Heart right ventricle (tissue), 16 donors: ENCODE measurements at regions not wholly inside any gene's neighbourhood (a gene's known extent, or its start where the extent isn't known, plus 50 kb on each side); places are given as distances from the start of the nearest gene placed in this dataset.

Source experiments
- ATAC-seq, 8 donors: fragments of 200-7000 bp; cut with Tn5 transposase; one replicate each; pipeline ENCODE4 v1.9.1; 2020; ENCODE audit warnings: mild to moderate bottlenecking in 8 of 8, moderate library complexity in 8 of 8, moderate number of reproducible peaks in 1 of 8
- DNase-seq, 2 donors: peaks; one replicate each; pipeline ENCODE4 v3.0.0-alpha.2; 2020
- H3K27ac ChIP-seq, 10 donors: fragments of 200-600 bp; sonication (generic) in 2 of 10; one replicate each; pipeline versions ENCODE4 v1.5.0 to v1.8.0; 2020 to 2022; ENCODE audit warnings: mild to moderate bottlenecking in 3 of 10
- H3K27me3 ChIP-seq, 7 donors: fragments of 200-600 bp; one replicate each; pipeline ENCODE4 v1.8.0; 2021 to 2022; ENCODE audit warnings: mild to moderate bottlenecking in 2 of 7
- H3K36me3 ChIP-seq, 9 donors: fragments of 200-600 bp; sonication (generic) in 1 of 9; one replicate each; pipeline versions ENCODE4 v1.5.0 to v1.8.0; 2020 to 2022; ENCODE audit warnings: mild to moderate bottlenecking in 2 of 9
- H3K4me1 ChIP-seq, 9 donors: fragments of 200-600 bp; sonication (generic) in 1 of 9; one replicate each; pipeline versions ENCODE4 v1.5.0 to v1.8.0; 2020 to 2022; ENCODE audit warnings: mild to moderate bottlenecking in 4 of 9
- H3K4me3 ChIP-seq, 10 donors: fragments of 200-600 bp; sonication (generic) in 2 of 10; one replicate each; pipeline versions ENCODE4 v1.5.0 to v1.8.0; 2020 to 2022; ENCODE audit warnings: mild to moderate bottlenecking in 7 of 10, moderate library complexity in 2 of 10
- H3K9me3 ChIP-seq, 11 donors: fragments of 200-600 bp in 10 of 11; sonication (generic) in 2 of 11; one replicate each; pipeline versions ENCODE4 v1.5.0 to v1.8.0; 2013 to 2022; ENCODE audit warnings: mild to moderate bottlenecking in 2 of 11, control low read depth in 1 of 11, moderate library complexity in 1 of 11
- CTCF ChIP-seq, 9 donors: fragments of 200-600 bp; sonication (generic) in 2 of 9; IDR thresholded peaks; one replicate each; pipeline versions ENCODE4 v1.5.0 to v1.8.0; 2021 to 2022; ENCODE audit warnings: antibody characterized with exemption in 9 of 9, mild to moderate bottlenecking in 5 of 9, moderate library complexity in 1 of 9
- WGBS, 2 donors: extraction: QIAGEN DNeasy Blood & Tissue Kit; methylation state at CpG; one replicate each; pipeline ENCODE4 v1.1.7; 2013; ENCODE audit warnings: inconsistent platforms in 1 of 2; 5-methylcytosine and 5-hydroxymethylcytosine counted together
- intact Hi-C, 10 donors: fragments of 100-400 bp; cut with DNase I; formaldehyde crosslinking; loops; one replicate each; pipeline versions ENCODE4 v1.11.1 to v1.14.2; 2022
- donor health status: Arrhythmogenic right ventricular cardiomyopathy.
- donor health status: ischemic (EF 13 %, LVEDD 7.1; RV severe dilation, severe dysfunction).
- donor health status: healthy with polysubstance abuse.
- donor health status: DM: no; HTN: yes; CAD: no.
- donor health status: DM: no; HTN: no; CAD: no.
- donor health status: ischemic (EF 25% LVEDD 6.9; RV normal size, moderate dysfunction).
- donor health status: ischemic (EF 25% LVEDD 5.7; RV mildly dilated, moderate dysfunction).
- donor health status: healthy.
- donor health status: DM: yes; HTN: yes; CAD: no.
- donor health status: Ischemic cardiomyopathy.
- donor health status: ischemic (EF 35%, LVEDD 5.7; RV mildly dilated, moderate dysfunction).
- donor health status: nonischemic (EF 11% LVEDD 7.7; RV severe dilation, severe dysfunction).
- donor health status: DM: yes; HTN: yes; CAD: no.
- donor health status: PGD.
- donor health status: ischemic (EF 29% LVEDD 5.4; RV normal size, mild dysfunction).
- donor health status: nonischemic (EF 23%, LVEDD 6.1; RV moderate dilation, normal function).

- intact Hi-C loops = no loop called here
- H3K27me3 ChIP-seq = peaks cover 0 to 6% (median 0%) of the 10 kb centered on the region in 7 donors
- H3K4me1 ChIP-seq = no peaks in the 10 kb centered on the region
- ATAC-seq (no peak), DNase-seq (no peak)
- WGBS, 2 donors = 71 to 79% methylated on average over 6 of the region's 6 CpGs
- no peaks in the 10 kb centered on the region for H3K36me3 ChIP-seq
- peaks cover 0 to 9% (median 0%) of the 10 kb centered on the region in 11 donors for H3K9me3 ChIP-seq
- no peak overlapping the region for H3K27ac ChIP-seq
- no peak for TF ChIP-seq CTCF (IDR thresholded peaks at IDR 0.05)
- H3K4me3 ChIP-seq = no peak overlapping the region
Observed at GRCh38 chr11:70542406-70542805, 144.1 kb downstream of the CTTN start.

DNA sequence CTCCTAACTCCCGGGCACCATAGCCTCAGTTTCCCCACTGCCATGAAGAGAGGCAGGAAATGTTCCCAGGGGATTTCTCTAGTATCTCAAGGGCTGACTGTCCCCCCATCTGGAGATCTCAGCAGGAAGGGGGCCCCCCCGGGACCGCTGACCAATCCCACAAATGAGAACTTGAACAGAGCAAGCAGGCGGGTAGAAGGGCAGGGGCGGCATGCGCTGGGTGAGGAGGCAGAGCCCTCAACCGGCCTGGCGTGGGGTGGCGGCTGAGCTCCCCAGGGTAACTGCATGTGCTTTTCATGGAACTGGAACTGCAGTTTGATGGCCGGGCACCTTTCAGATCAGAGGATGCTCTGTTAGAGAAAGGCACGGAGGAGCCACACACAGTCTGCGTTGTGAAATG, 144.5 kb downstream of the CTTN start:
- DNase-seq (no peak), ATAC-seq (no peak)
- peaks cover 0 to 9% (median 0%) of the 10 kb centered on the region in 11 donors for H3K9me3 ChIP-seq
- H3K27me3 ChIP-seq = peaks cover 0 to 6% (median 0%) of the 10 kb centered on the region in 7 donors
- H3K27ac ChIP-seq = no peak overlapping the region
- no peaks in the 10 kb centered on the region for H3K36me3 ChIP-seq
- intact Hi-C loops = no loop called here
- WGBS, 2 donors = 87 to 89% methylated on average over 12 of the region's 12 CpGs
- peaks cover 0 to 2% (median 0%) of the 10 kb centered on the region in 9 donors for H3K4me1 ChIP-seq
- no peak for TF ChIP-seq CTCF (IDR thresholded peaks at IDR 0.05)
- H3K4me3 ChIP-seq = no peak overlapping the region

DNA sequence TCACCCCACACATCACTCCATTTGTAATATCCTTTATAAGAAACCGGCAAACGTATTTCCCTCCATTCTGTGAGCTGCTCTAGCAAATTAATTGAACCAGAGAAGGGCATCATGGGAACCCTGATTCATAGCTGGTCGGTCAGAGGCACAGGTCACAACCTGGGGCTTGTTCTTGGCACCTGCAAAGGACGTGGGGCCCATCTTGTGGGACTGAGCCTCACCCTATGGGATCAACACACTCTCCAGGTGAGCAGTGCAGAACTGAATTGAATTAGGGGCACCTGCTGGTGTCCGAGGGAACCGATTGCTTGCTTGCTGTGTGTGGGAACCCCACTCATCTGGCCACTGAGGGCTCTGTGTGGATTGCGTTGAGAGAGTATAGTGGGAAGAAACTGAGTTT, 145.3 kb downstream of the CTTN start:
- intact Hi-C loops = no loop called here
- H3K9me3 ChIP-seq = peaks cover 0 to 9% (median 0%) of the 10 kb centered on the region in 11 donors
- no peak for DNase-seq
- H3K36me3 ChIP-seq = no peaks in the 10 kb centered on the region
- H3K27me3 ChIP-seq = peaks cover 0 to 6% (median 0%) of the 10 kb centered on the region in 7 donors
- H3K4me1 ChIP-seq = peaks cover 0 to 5% (median 0%) of the 10 kb centered on the region in 9 donors
- no peak for TF ChIP-seq CTCF (IDR thresholded peaks at IDR 0.05)
- no peak overlapping the region for H3K27ac ChIP-seq
- no peak for ATAC-seq
- 74 to 76% methylated on average over 7 of the region's 7 CpGs for WGBS, 2 donors
- H3K4me3 ChIP-seq = no peak overlapping the region

GRCh38 chr11:70544067-70544773, 145.9 kb downstream of the CTTN start:
- peaks cover 0 to 9% (median 0%) of the 10 kb centered on the region in 7 donors for H3K27me3 ChIP-seq
- H3K36me3 ChIP-seq = no peaks in the 10 kb centered on the region
- ATAC-seq (no peak), DNase-seq (no peak)
- H3K9me3 ChIP-seq = peaks cover 0 to 9% (median 0%) of the 10 kb centered on the region in 11 donors
- WGBS, 2 donors = 74 to 78% methylated on average over 17 of the region's 17 CpGs
- peaks cover 0 to 5% (median 0%) of the 10 kb centered on the region in 9 donors for H3K4me1 ChIP-seq
- no peak overlapping the region for H3K27ac ChIP-seq
- no peak overlapping the region for H3K4me3 ChIP-seq
- intact Hi-C loops = no loop called here
- TF ChIP-seq CTCF (IDR thresholded peaks at IDR 0.05) = no peak
